Trophoblast cell (in vitro differentiated cells and primary cell): ENCODE measurements at regions not wholly inside any gene's neighbourhood (a gene's known extent, or its start where the extent isn't known, plus 50 kb on each side); places are given as distances from the start of the nearest gene placed in this dataset.

ENCODE experiments used
- DNase-seq, 2 donors: peaks; one replicate each; pipeline ENCODE4 v3.0.0-alpha.2; 2016
- H2AFZ ChIP-seq: 2 replicates; pipeline ENCODE4 v1.6.1; 2013; ENCODE audit warnings: low read length, moderate library complexity, mild to moderate bottlenecking; ENCODE audit not compliant: insufficient read depth, poor library complexity
- H2AK5ac ChIP-seq: 2 replicates; pipeline ENCODE4 v1.6.1; 2013; ENCODE audit warnings: mild to moderate bottlenecking, low read length
- H2BK120ac ChIP-seq: 2 replicates; pipeline ENCODE4 v1.6.1; 2013; ENCODE audit warnings: low read length, mild to moderate bottlenecking, moderate library complexity; ENCODE audit not compliant: insufficient read depth, poor library complexity
- H2BK12ac ChIP-seq: 2 replicates; pipeline ENCODE4 v1.6.1; 2013; ENCODE audit warnings: mild to moderate bottlenecking, low read length, moderate library complexity
- H2BK5ac ChIP-seq: 2 replicates; pipeline ENCODE4 v1.6.1; 2013; ENCODE audit warnings: low read length, low read depth, moderate library complexity, mild to moderate bottlenecking; ENCODE audit not compliant: poor library complexity
- H3K14ac ChIP-seq: 2 replicates; pipeline ENCODE4 v1.6.1; 2013; ENCODE audit warnings: mild to moderate bottlenecking, low read length
- H3K18ac ChIP-seq: 2 replicates; pipeline ENCODE4 v1.6.1; 2013; ENCODE audit warnings: mild to moderate bottlenecking, low read length
- H3K23ac ChIP-seq: 2 replicates; pipeline ENCODE4 v1.6.1; 2013; ENCODE audit warnings: low read length
- H3K27ac ChIP-seq: 2 replicates; pipeline ENCODE4 v1.5.1; 2013; ENCODE audit warnings: low read depth, mild to moderate bottlenecking, inconsistent platforms, low read length, moderate library complexity
- H3K27me3 ChIP-seq: 2 replicates; pipeline ENCODE4 v1.6.1; 2013; ENCODE audit warnings: inconsistent platforms, mild to moderate bottlenecking, low read length, moderate library complexity; ENCODE audit not compliant: insufficient read depth
- H3K36me3 ChIP-seq, 2 experiments: 1 replicate in 1 of 2; 2 replicates in 1 of 2; pipeline ENCODE4 v1.6.1; 2013; ENCODE audit warnings: low read length in 2 of 2, mild to moderate bottlenecking in 2 of 2, moderate library complexity in 1 of 2; ENCODE audit not compliant: insufficient read depth in 2 of 2, control insufficient read depth in 1 of 2
- H3K4ac ChIP-seq: 2 replicates; pipeline ENCODE4 v1.6.1; 2013; ENCODE audit warnings: low read depth, mild to moderate bottlenecking, low read length, moderate library complexity
- H3K4me1 ChIP-seq, 2 experiments: 1 replicate in 1 of 2; 2 replicates in 1 of 2; pipeline ENCODE4 v1.6.1; 2013; ENCODE audit warnings: low read length in 2 of 2, mild to moderate bottlenecking in 2 of 2, moderate library complexity in 1 of 2; ENCODE audit not compliant: insufficient read depth in 2 of 2, control insufficient read depth in 1 of 2
- H3K4me2 ChIP-seq: 2 replicates; pipeline ENCODE4 v1.6.1; 2013; ENCODE audit warnings: inconsistent platforms, mild to moderate bottlenecking, low read length, moderate library complexity
- H3K4me3 ChIP-seq: 2 replicates; pipeline ENCODE4 v1.5.1; 2013; ENCODE audit warnings: mild to moderate bottlenecking, low read depth, low read length, inconsistent platforms
- H3K79me1 ChIP-seq: one replicate; pipeline ENCODE4 v1.6.1; 2013; ENCODE audit warnings: low read length
- H3K79me2 ChIP-seq: 2 replicates; pipeline ENCODE4 v1.6.1; 2013; ENCODE audit warnings: low read length, mild to moderate bottlenecking; ENCODE audit not compliant: control insufficient read depth, insufficient read depth, poor library complexity
- H3K9ac ChIP-seq: 2 replicates; pipeline ENCODE4 v1.6.1; 2013; ENCODE audit warnings: mild to moderate bottlenecking, low read length
- H3K9me3 ChIP-seq: 2 replicates; pipeline ENCODE4 v1.6.1; 2013; ENCODE audit warnings: low read depth, mild to moderate bottlenecking, control low read depth, inconsistent platforms, low read length; ENCODE audit not compliant: insufficient read depth
- H4K12ac ChIP-seq: 2 replicates; pipeline ENCODE4 v1.6.1; 2013; ENCODE audit warnings: low read depth, mild to moderate bottlenecking, low read length, moderate library complexity
- H4K8ac ChIP-seq: 2 replicates; pipeline ENCODE4 v1.6.1; 2013; ENCODE audit warnings: low read depth, mild to moderate bottlenecking, low read length, moderate library complexity
- H4K91ac ChIP-seq: one replicate; pipeline ENCODE4 v1.6.1; 2013; ENCODE audit warnings: low read depth, mild to moderate bottlenecking, low read length, moderate library complexity
- WGBS: extraction: QIAGEN DNeasy Blood & Tissue Kit; methylation state at CpG from one replicate; pipeline ENCODE4 v1.1.7; 2013; ENCODE audit warnings: missing lambda C conversion rate; ENCODE audit not compliant: insufficient read length, insufficient coverage; ENCODE audit errors: extremely low coverage; 5-methylcytosine and 5-hydroxymethylcytosine counted together

- Histone ChIP-seq H3K79me1 (peaks cover 1% of the 10 kb centered on the region), H3K14ac (peak overlapping the region; percentile 37), H3K4me2 (no peak overlapping the region), H3K4ac (no peak overlapping the region), H2AK5ac (no peak overlapping the region), H3K18ac (no peak overlapping the region), H4K12ac (no peak overlapping the region), H2BK5ac (peak overlapping the region; percentile 68), H3K9me3 (no peaks in the 10 kb centered on the region), H3K36me3 (no peaks in the 10 kb centered on the region), H4K8ac (peak overlapping the region; percentile 19), H3K27me3 (no peaks in the 10 kb centered on the region), H3K79me2 (no peaks in the 10 kb centered on the region), H3K23ac (no peak overlapping the region), H3K9ac (no peak overlapping the region), H3K4me3 (no peak overlapping the region), H3K27ac (no peak overlapping the region), H2BK12ac (peak overlapping the region; percentile 80), H2BK120ac (peak overlapping the region; percentile 22), H4K91ac (peak overlapping the region; percentile 24), H3K4me1 (no peaks in the 10 kb centered on the region), H2AFZ (no peak overlapping the region)
- no CpG with 5 or more reads among the region's 9 CpGs for WGBS
- no peak for DNase-seq
Observed at GRCh38 chr3:164360738-164361406, 717.4 kb downstream of the SI start.

GRCh38 chr3:164360078-164360578 lies 718.2 kb downstream of the SI start:
- H4K12ac ChIP-seq, result no peak overlapping the region
- H4K91ac ChIP-seq, result peak overlapping the region; percentile 62
- no peak overlapping the region for H3K4me3 ChIP-seq
- H3K36me3 ChIP-seq, result no peaks in the 10 kb centered on the region
- no peaks in the 10 kb centered on the region for H3K79me2 ChIP-seq
- peaks cover 1% of the 10 kb centered on the region for H3K79me1 ChIP-seq
- no peaks in the 10 kb centered on the region for H3K4me1 ChIP-seq
- no peak overlapping the region for H2BK5ac ChIP-seq
- H4K8ac ChIP-seq, result no peak overlapping the region
- H3K9me3 ChIP-seq, result no peaks in the 10 kb centered on the region
- DNase-seq, result no peak
- no peak overlapping the region for H3K4me2 ChIP-seq
- no peak overlapping the region for H3K27ac ChIP-seq
- H3K9ac ChIP-seq, result no peak overlapping the region
- peak overlapping the region; percentile 71 for H2BK12ac ChIP-seq
- H2BK120ac ChIP-seq, result peak overlapping the region; percentile 60
- H3K18ac ChIP-seq, result no peak overlapping the region
- no peak overlapping the region for H2AK5ac ChIP-seq
- WGBS, result no CpG with 5 or more reads among the region's 10 CpGs
- no peaks in the 10 kb centered on the region for H3K27me3 ChIP-seq
- no peak overlapping the region for H3K23ac ChIP-seq
- no peak overlapping the region for H2AFZ ChIP-seq
- H3K14ac ChIP-seq, result no peak overlapping the region
- no peak overlapping the region for H3K4ac ChIP-seq

GRCh38 chr3:164352991-164353390 lies 725.3 kb downstream of the SI start:
- H2AFZ ChIP-seq, result no peak overlapping the region
- no peak overlapping the region for H4K8ac ChIP-seq
- H2BK12ac ChIP-seq, result no peak overlapping the region
- H2BK120ac ChIP-seq, result no peak overlapping the region
- H3K4me3 ChIP-seq, result no peak overlapping the region
- H3K27me3 ChIP-seq, result no peaks in the 10 kb centered on the region
- no peak overlapping the region for H4K91ac ChIP-seq
- H3K4me2 ChIP-seq, result no peak overlapping the region
- H3K9me3 ChIP-seq, result no peaks in the 10 kb centered on the region
- H2BK5ac ChIP-seq, result no peak overlapping the region
- no peaks in the 10 kb centered on the region for H3K79me2 ChIP-seq
- H3K4me1 ChIP-seq, result no peaks in the 10 kb centered on the region
- no peak overlapping the region for H3K4ac ChIP-seq
- H3K14ac ChIP-seq, result no peak overlapping the region
- no peak overlapping the region for H3K18ac ChIP-seq
- H2AK5ac ChIP-seq, result no peak overlapping the region
- H3K9ac ChIP-seq, result no peak overlapping the region
- H3K27ac ChIP-seq, result no peak overlapping the region
- H4K12ac ChIP-seq, result no peak overlapping the region
- H3K36me3 ChIP-seq, result no peaks in the 10 kb centered on the region
- DNase-seq, result no peak
- no peak overlapping the region for H3K23ac ChIP-seq
- H3K79me1 ChIP-seq, result no peaks in the 10 kb centered on the region

GRCh38 chr3:164351131-164351530 lies 727.2 kb downstream of the SI start:
- H3K4me2 ChIP-seq, result no peak overlapping the region
- no peaks in the 10 kb centered on the region for H3K36me3 ChIP-seq
- no peak overlapping the region for H4K91ac ChIP-seq
- no peak overlapping the region for H3K9ac ChIP-seq
- no peaks in the 10 kb centered on the region for H3K27me3 ChIP-seq
- H2AFZ ChIP-seq, result no peak overlapping the region
- H2AK5ac ChIP-seq, result no peak overlapping the region
- no peaks in the 10 kb centered on the region for H3K4me1 ChIP-seq
- peaks cover 3% of the 10 kb centered on the region for H3K9me3 ChIP-seq
- no peak overlapping the region for H2BK5ac ChIP-seq
- H3K23ac ChIP-seq, result no peak overlapping the region
- H4K12ac ChIP-seq, result no peak overlapping the region
- DNase-seq, result peak in 1 of 2 donors; percentile 36
- no peak overlapping the region for H3K4me3 ChIP-seq
- no peak overlapping the region for H2BK120ac ChIP-seq
- H3K79me1 ChIP-seq, result no peaks in the 10 kb centered on the region
- no peak overlapping the region for H2BK12ac ChIP-seq
- no peak overlapping the region for H3K27ac ChIP-seq
- no peak overlapping the region for H3K18ac ChIP-seq
- no peak overlapping the region for H4K8ac ChIP-seq
- no peak overlapping the region for H3K4ac ChIP-seq
- H3K79me2 ChIP-seq, result no peaks in the 10 kb centered on the region
- H3K14ac ChIP-seq, result no peak overlapping the region
